DOHH2 (cell line): ENCODE measurements at regions not wholly inside any gene's neighbourhood (a gene's known extent, or its start where the extent isn't known, plus 50 kb on each side); places are given as distances from the start of the nearest gene placed in this dataset.
"Not testable (repeated sequence)": the region's sequence is repeated elsewhere in the genome, so short reads cannot be mapped to it uniquely, and the experiment has no call there.

Source experiments
- CTCF ChIP-seq: fragments of 200-600 bp; sonication (generic); IDR thresholded peaks from one replicate; pipeline ENCODE4 v1.5.1; 2014; ENCODE audit warnings: antibody characterized with exemption, mild to moderate bottlenecking, low read depth, low read length; ENCODE audit not compliant: poor library complexity, severe bottlenecking
- EZH2phosphoT487 ChIP-seq: fragments of 200-600 bp; sonication (generic); IDR thresholded peaks from 2 replicates; pipeline ENCODE4 v1.6.1; 2017; ENCODE audit warnings: borderline replicate concordance, mild to moderate bottlenecking, antibody characterized with exemption, low read length, moderate library complexity, mixed read lengths

GRCh38 chr15:77914531-77914930 is 163.0 kb downstream of the TBC1D2B start:
- not testable (repeated sequence) for TF ChIP-seq EZH2phosphoT487, CTCF
